GM23248 (cell line): ENCODE measurements at regions not wholly inside any gene's neighbourhood (a gene's known extent, or its start where the extent isn't known, plus 50 kb on each side); places are given as distances from the start of the nearest gene placed in this dataset.

Experiments
- EZH2 ChIP-seq: fragments of 200-600 bp; sonication (generic); IDR thresholded peaks from 2 replicates; pipeline ENCODE4 v1.6.1; 2018; ENCODE audit warnings: antibody characterized with exemption, mild to moderate bottlenecking; ENCODE audit not compliant: insufficient read depth, poor library complexity, severe bottlenecking
- EZH2phosphoT487 ChIP-seq: fragments of 200-600 bp; sonication (generic); IDR thresholded peaks from 2 replicates; pipeline ENCODE4 v1.6.1; 2018; ENCODE audit warnings: antibody characterized with exemption, moderate library complexity, mild to moderate bottlenecking, low read depth; ENCODE audit not compliant: insufficient read depth

DNA sequence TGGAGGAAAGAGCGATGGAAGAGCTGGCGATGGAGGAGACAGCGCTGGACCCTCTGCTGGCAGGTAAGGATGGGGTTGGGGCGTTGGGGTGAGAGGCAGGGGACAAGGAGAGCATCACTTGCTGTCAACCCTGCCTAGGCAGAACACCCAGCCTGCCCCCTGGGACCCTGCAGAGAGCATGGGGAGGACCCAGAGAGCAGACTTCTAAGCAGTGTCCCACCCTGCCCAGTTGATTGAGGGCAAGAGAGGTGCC is 111.6 kb upstream of the ANO1 start:
- TF ChIP-seq EZH2, result no peak
- TF ChIP-seq EZH2phosphoT487, result no peak
